ENCODE measurements at regions not wholly inside any gene's neighbourhood (a gene's known extent, or its start where the extent isn't known, plus 50 kb on each side); places are given as distances from the start of the nearest gene placed in this dataset.

- Histone ChIP-seq H3K27me3 (replicated peaks; ENCODE audit: control insufficient read depth, insufficient read depth, low read length) (no peaks in the 10 kb centered on the region), H3K4me1 (no peaks in the 10 kb centered on the region), H3K4me3 (ENCODE audit: low read depth, low read length) (no peak overlapping the region), H3K36me3 (ENCODE audit: control insufficient read depth, insufficient read depth, low read length) (no peaks in the 10 kb centered on the region), H3K9me3 (no peaks in the 10 kb centered on the region)
- no peaks in the 10 kb centered on the region for H3K4me1 Mint-ChIP-seq (ENCODE audit: low read depth, unreplicated experiment)
- ChIA-PET CTCF (no interaction called here), POLR2A (no interaction called here)
- no peak overlapping the region for H3K4me3 Mint-ChIP-seq (ENCODE audit: unreplicated experiment)
- no peak for DNase-seq
- no peaks in the 10 kb centered on the region for H3K9me3 Mint-ChIP-seq (ENCODE audit: unreplicated experiment)
- TF ChIP-seq CTCF (IDR thresholded peaks at IDR 0.05; ENCODE audit: insufficient read depth in 1 of 2, low read depth in 1 of 2, low read length in 1 of 2, severe bottlenecking in 1 of 2, unreplicated experiment in 1 of 2) = no peak
- H3K36me3 Mint-ChIP-seq (ENCODE audit: insufficient read depth, unreplicated experiment) = no peaks in the 10 kb centered on the region
- no TSS peak for BruUV-seq (replicated peaks)
- no peak overlapping the region for H3K27ac Mint-ChIP-seq (ENCODE audit: unreplicated experiment)
- H3K27me3 Mint-ChIP-seq (ENCODE audit: insufficient read depth, unreplicated experiment) = no peaks in the 10 kb centered on the region
- intact Hi-C loops (cut with micrococcal nuclease; ENCODE audit: unreplicated experiment) = no loop called here
Measured at GRCh38 chr4:171668403-171668802, 144.8 kb upstream of the GALNTL6 start.

GRCh38 chr4:171667906-171668305 lies 145.3 kb upstream of the GALNTL6 start:
- H3K36me3 Mint-ChIP-seq (ENCODE audit: insufficient read depth, unreplicated experiment) = no peaks in the 10 kb centered on the region
- Histone ChIP-seq H3K4me3 (ENCODE audit: low read depth, low read length) (no peak overlapping the region), H3K9me3 (no peaks in the 10 kb centered on the region), H3K27me3 (replicated peaks; ENCODE audit: control insufficient read depth, insufficient read depth, low read length) (no peaks in the 10 kb centered on the region), H3K4me1 (no peaks in the 10 kb centered on the region), H3K36me3 (ENCODE audit: control insufficient read depth, insufficient read depth, low read length) (no peaks in the 10 kb centered on the region)
- TF ChIP-seq CTCF (IDR thresholded peaks at IDR 0.05; ENCODE audit: insufficient read depth in 1 of 2, low read depth in 1 of 2, low read length in 1 of 2, severe bottlenecking in 1 of 2, unreplicated experiment in 1 of 2) = no peak
- POLR2A ChIA-PET = no interaction called here
- no peak overlapping the region for H3K27ac Mint-ChIP-seq (ENCODE audit: unreplicated experiment)
- no TSS peak for BruUV-seq (replicated peaks)
- H3K9me3 Mint-ChIP-seq (ENCODE audit: unreplicated experiment) = no peaks in the 10 kb centered on the region
- no peaks in the 10 kb centered on the region for H3K27me3 Mint-ChIP-seq (ENCODE audit: insufficient read depth, unreplicated experiment)
- no peaks in the 10 kb centered on the region for H3K4me1 Mint-ChIP-seq (ENCODE audit: low read depth, unreplicated experiment)
- no peak overlapping the region for H3K4me3 Mint-ChIP-seq (ENCODE audit: unreplicated experiment)
- no peak for DNase-seq
- CTCF ChIA-PET = no interaction called here
- intact Hi-C loops (cut with micrococcal nuclease; ENCODE audit: unreplicated experiment) = no loop called here

DNA sequence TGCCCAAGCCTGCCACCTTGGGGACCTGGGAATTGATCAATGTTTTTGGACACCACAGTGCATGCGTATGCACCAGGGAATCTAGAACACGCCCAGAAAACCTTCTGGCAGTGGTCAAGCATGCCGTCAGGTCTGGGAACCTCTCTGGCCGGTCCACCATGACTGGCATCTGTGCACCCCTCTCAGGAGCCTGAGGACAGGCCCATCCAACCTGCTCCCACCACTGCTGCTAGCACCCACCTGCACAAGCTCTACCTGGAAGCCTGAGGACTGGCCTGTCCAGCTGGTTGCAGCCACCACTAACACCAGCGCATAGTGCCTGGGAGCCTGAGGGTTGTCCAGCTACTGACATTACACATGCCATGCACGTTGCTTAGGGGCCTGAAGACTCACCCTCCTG lies 162.1 kb upstream of the GALNTL6 start:
- no peak overlapping the region for H3K27ac Mint-ChIP-seq (ENCODE audit: unreplicated experiment)
- H3K9me3 ChIP-seq = no peaks in the 10 kb centered on the region

More for the DNA sequence above, 162.1 kb upstream of the GALNTL6 start:
- H3K36me3 ChIP-seq (ENCODE audit: control insufficient read depth, insufficient read depth, low read length) = no peaks in the 10 kb centered on the region
- H3K4me1 ChIP-seq = no peaks in the 10 kb centered on the region
- DNase-seq = no peak
- no TSS peak for BruUV-seq (replicated peaks)
- H3K27me3 Mint-ChIP-seq (ENCODE audit: insufficient read depth, unreplicated experiment) = no peaks in the 10 kb centered on the region
- POLR2A ChIA-PET = no interaction called here
- H3K4me3 ChIP-seq (ENCODE audit: low read depth, low read length) = no peak overlapping the region
- CTCF ChIA-PET = no interaction called here
- H3K36me3 Mint-ChIP-seq (ENCODE audit: insufficient read depth, unreplicated experiment) = no peaks in the 10 kb centered on the region
- no peaks in the 10 kb centered on the region for H3K27me3 ChIP-seq (replicated peaks; ENCODE audit: control insufficient read depth, insufficient read depth, low read length)
- intact Hi-C loops (cut with micrococcal nuclease; ENCODE audit: unreplicated experiment) = loop anchor here (2.0 to 5.0 kb wide), 2 partner anchors 464 to 659 kb away; no protein-coding TSS in a partner anchor
- H3K4me1 Mint-ChIP-seq (ENCODE audit: low read depth, unreplicated experiment) = no peaks in the 10 kb centered on the region
- no peak overlapping the region for H3K4me3 Mint-ChIP-seq (ENCODE audit: unreplicated experiment)
- no peak for TF ChIP-seq CTCF (IDR thresholded peaks at IDR 0.05; ENCODE audit: insufficient read depth in 1 of 2, low read depth in 1 of 2, low read length in 1 of 2, severe bottlenecking in 1 of 2, unreplicated experiment in 1 of 2)
- no peaks in the 10 kb centered on the region for H3K9me3 Mint-ChIP-seq (ENCODE audit: unreplicated experiment)
